Activated B cell treated with CpG ODN at 0.5 μM for 24 hours (primary cell): ENCODE measurements at regions not wholly inside any gene's neighbourhood (a gene's known extent, or its start where the extent isn't known, plus 50 kb on each side); places are given as distances from the start of the nearest gene placed in this dataset.

Experiments used
- ATAC-seq: fragments of 200-7000 bp; cut with Tn5 transposase; one replicate; pipeline ENCODE4 v1.10.0; 2021; ENCODE audit warnings: low read depth, mild to moderate bottlenecking, moderate library complexity
- CTCF ChIA-PET: fragments of 350-600 bp; sonication (Branson Sonifier 250); formaldehyde crosslinking; loops from one replicate; lab custom pipeline; 2021; ENCODE audit warnings: antibody characterized with exemption; lab: Charles Lee
- POLR2A ChIA-PET: fragments of 350-600 bp; sonication (Branson Sonifier 250); formaldehyde crosslinking; loops from one replicate; lab custom pipeline; 2021; ENCODE audit warnings: antibody characterized with exemption; lab: Charles Lee
- DNase-seq: peaks from one replicate; pipeline ENCODE4 v3.0.0; 2022
- H3K27ac Mint-ChIP-seq: one replicate; pipeline ENCODE4 v1.8.0; 2020; ENCODE audit warnings: mixed read lengths
- H3K27me3 Mint-ChIP-seq: one replicate; pipeline ENCODE4 v1.8.0; 2021; ENCODE audit warnings: mixed read lengths
- H3K36me3 Mint-ChIP-seq: one replicate; pipeline ENCODE4 v1.8.0; 2021; ENCODE audit warnings: low read depth, mixed read lengths
- H3K4me1 Mint-ChIP-seq: one replicate; pipeline ENCODE4 v1.8.0; 2021; ENCODE audit warnings: mixed read lengths
- H3K4me3 Mint-ChIP-seq: one replicate; pipeline ENCODE4 v1.8.0; 2020; ENCODE audit warnings: mild to moderate bottlenecking, mixed read lengths
- H3K9me3 Mint-ChIP-seq: one replicate; pipeline ENCODE4 v1.8.0; 2020; ENCODE audit warnings: mixed read lengths
- intact Hi-C: fragments of 100-400 bp; cut with micrococcal nuclease; formaldehyde crosslinking; loops from one replicate; pipeline ENCODE4 v1.15.1; 2024
- TF ChIP-seq, protein P1 (sequence below): fragments of 200-600 bp; IDR thresholded peaks from one replicate; pipeline ENCODE4 v1.8.0; 2022; ENCODE audit warnings: antibody characterized with exemption, mild to moderate bottlenecking

- Mint-ChIP-seq H3K4me3 (no peak overlapping the region), H3K36me3 (no peaks in the 10 kb centered on the region), H3K4me1 (no peaks in the 10 kb centered on the region), H3K27me3 (no peaks in the 10 kb centered on the region), H3K9me3 (no peaks in the 10 kb centered on the region), H3K27ac (no peak overlapping the region)
- ATAC-seq (no peak), DNase-seq (no peak)
- CTCF ChIA-PET: no interaction called here
- TF ChIP-seq, protein P1, sequence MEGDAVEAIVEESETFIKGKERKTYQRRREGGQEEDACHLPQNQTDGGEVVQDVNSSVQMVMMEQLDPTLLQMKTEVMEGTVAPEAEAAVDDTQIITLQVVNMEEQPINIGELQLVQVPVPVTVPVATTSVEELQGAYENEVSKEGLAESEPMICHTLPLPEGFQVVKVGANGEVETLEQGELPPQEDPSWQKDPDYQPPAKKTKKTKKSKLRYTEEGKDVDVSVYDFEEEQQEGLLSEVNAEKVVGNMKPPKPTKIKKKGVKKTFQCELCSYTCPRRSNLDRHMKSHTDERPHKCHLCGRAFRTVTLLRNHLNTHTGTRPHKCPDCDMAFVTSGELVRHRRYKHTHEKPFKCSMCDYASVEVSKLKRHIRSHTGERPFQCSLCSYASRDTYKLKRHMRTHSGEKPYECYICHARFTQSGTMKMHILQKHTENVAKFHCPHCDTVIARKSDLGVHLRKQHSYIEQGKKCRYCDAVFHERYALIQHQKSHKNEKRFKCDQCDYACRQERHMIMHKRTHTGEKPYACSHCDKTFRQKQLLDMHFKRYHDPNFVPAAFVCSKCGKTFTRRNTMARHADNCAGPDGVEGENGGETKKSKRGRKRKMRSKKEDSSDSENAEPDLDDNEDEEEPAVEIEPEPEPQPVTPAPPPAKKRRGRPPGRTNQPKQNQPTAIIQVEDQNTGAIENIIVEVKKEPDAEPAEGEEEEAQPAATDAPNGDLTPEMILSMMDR: no peak
- intact Hi-C loops: no loop called here
- POLR2A ChIA-PET: no interaction called here
Measured at GRCh38 chr10:131848741-131849590, 51.8 kb upstream of the PPP2R2D start.

- Mint-ChIP-seq H3K36me3 (no peaks in the 10 kb centered on the region), H3K9me3 (no peaks in the 10 kb centered on the region), H3K4me1 (no peaks in the 10 kb centered on the region), H3K27me3 (no peaks in the 10 kb centered on the region), H3K4me3 (no peak overlapping the region), H3K27ac (no peak overlapping the region)
- POLR2A ChIA-PET: no interaction called here
- intact Hi-C loops: no loop called here
- ATAC-seq (no peak), DNase-seq (no peak)
- CTCF ChIA-PET: no interaction called here
- TF ChIP-seq, protein P1: no peak
Measured at GRCh38 chr10:131849591-131850382, 51.0 kb upstream of the PPP2R2D start.

GRCh38 chr10:131850383-131850870, 50.4 kb upstream of the PPP2R2D start:
- no peak overlapping the region for H3K4me3 Mint-ChIP-seq
- ATAC-seq (no peak), DNase-seq (no peak)
- TF ChIP-seq, protein P1: no peak
- no peaks in the 10 kb centered on the region for H3K27me3 Mint-ChIP-seq
- H3K4me1 Mint-ChIP-seq: no peaks in the 10 kb centered on the region
- CTCF ChIA-PET: no interaction called here
- POLR2A ChIA-PET: no interaction called here
- intact Hi-C loops: no loop called here
- no peak overlapping the region for H3K27ac Mint-ChIP-seq
- no peaks in the 10 kb centered on the region for H3K36me3 Mint-ChIP-seq
- H3K9me3 Mint-ChIP-seq: no peaks in the 10 kb centered on the region
